Activated T-helper 1 cell treated with anti-CD3 and anti-CD28 coated beads, Interleukin-12 subunit alpha, Interleukin-12 subunit beta, Interleukin-2, Interleukin-4 antibody, amounts not matched to agents 30 ng/mL and 10 ng/mL and 1 ng/mL, durations not matched to agents 14 hours and 24 hours and 36 hours (primary cell): ENCODE measurements at regions not wholly inside any gene's neighbourhood (a gene's known extent, or its start where the extent isn't known, plus 50 kb on each side); places are given as distances from the start of the nearest gene placed in this dataset.

Experiments
- DNase-seq: peaks from one replicate; pipeline ENCODE4 v3.0.0; 2021; ENCODE audit warnings: low spot score
- H3K27ac Mint-ChIP-seq: one replicate; pipeline ENCODE4 v1.8.0; 2021; ENCODE audit warnings: mild to moderate bottlenecking, mixed read lengths
- H3K27me3 Mint-ChIP-seq: one replicate; pipeline ENCODE4 v1.8.0; 2022; ENCODE audit warnings: mild to moderate bottlenecking, moderate library complexity, mixed read lengths; ENCODE audit not compliant: insufficient read depth
- H3K36me3 Mint-ChIP-seq: one replicate; pipeline ENCODE4 v1.8.0; 2021; ENCODE audit warnings: low read depth, mixed read lengths
- H3K4me1 Mint-ChIP-seq: one replicate; pipeline ENCODE4 v1.8.0; 2021; ENCODE audit warnings: low read depth, mixed read lengths
- H3K4me3 Mint-ChIP-seq: one replicate; pipeline ENCODE4 v1.8.0; 2021; ENCODE audit warnings: mild to moderate bottlenecking, moderate library complexity, mixed read lengths
- H3K9me3 Mint-ChIP-seq: one replicate; pipeline ENCODE4 v1.8.0; 2021; ENCODE audit warnings: mixed read lengths
- intact Hi-C: fragments of 100-400 bp; cut with micrococcal nuclease; formaldehyde crosslinking; loops from one replicate; pipeline ENCODE4 v1.15.1; 2024

DNA sequence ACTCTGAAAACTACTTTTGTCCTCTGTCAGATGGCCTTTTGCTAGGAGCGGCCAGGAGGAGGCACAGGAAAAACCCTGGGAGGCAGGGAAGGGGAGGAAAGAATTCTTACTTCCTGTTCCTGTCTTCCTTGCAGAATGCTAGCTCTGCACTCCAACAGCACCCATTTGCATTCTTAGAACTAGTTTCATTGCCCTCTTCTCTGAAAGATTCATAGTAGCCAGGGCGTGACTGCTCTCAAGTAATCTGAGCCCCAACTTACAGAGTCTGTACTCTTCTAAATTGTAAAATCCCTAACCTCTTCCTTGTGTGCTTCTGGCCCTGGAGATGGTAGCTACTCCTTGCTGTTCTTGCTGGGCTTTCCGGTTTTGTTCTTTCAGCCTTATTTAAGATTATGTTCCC, 75.3 kb upstream of the STEAP1 start:
- no peak overlapping the region for H3K4me3 Mint-ChIP-seq
- H3K4me1 Mint-ChIP-seq, result no peaks in the 10 kb centered on the region
- no peak overlapping the region for H3K27ac Mint-ChIP-seq
- DNase-seq, result no peak
- intact Hi-C loops, result no loop called here
- H3K27me3 Mint-ChIP-seq, result no peaks in the 10 kb centered on the region
- H3K36me3 Mint-ChIP-seq, result no peaks in the 10 kb centered on the region
- H3K9me3 Mint-ChIP-seq, result no peaks in the 10 kb centered on the region

DNA sequence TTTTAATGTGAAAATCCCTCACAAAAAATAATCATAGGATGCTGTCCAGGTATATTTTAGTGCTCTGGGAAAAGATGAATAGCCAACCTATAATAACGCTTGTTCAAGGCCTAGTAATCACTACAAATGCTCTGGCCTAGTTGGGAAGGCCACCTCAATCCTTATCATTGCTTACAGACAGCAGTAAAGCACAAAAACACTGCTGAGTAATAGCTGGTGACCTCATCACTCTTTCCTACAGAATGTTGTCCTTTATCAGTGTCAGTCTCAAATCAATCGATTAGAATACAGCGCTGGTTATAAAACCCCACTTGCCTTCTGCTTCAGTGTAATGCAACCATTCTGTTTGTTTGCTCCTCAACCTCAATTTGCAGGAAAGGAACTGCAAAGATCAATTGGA, 72.6 kb upstream of the STEAP1 start:
- no peaks in the 10 kb centered on the region for H3K27me3 Mint-ChIP-seq
- no peak overlapping the region for H3K4me3 Mint-ChIP-seq
- H3K36me3 Mint-ChIP-seq, result no peaks in the 10 kb centered on the region

GRCh38 chr7:90092506-90092905, 61.8 kb upstream of the STEAP1 start:
- no peaks in the 10 kb centered on the region for H3K4me1 Mint-ChIP-seq
- peaks cover 6% of the 10 kb centered on the region for H3K27me3 Mint-ChIP-seq
- H3K4me3 Mint-ChIP-seq, result no peak overlapping the region
- no peak for DNase-seq
- no peaks in the 10 kb centered on the region for H3K9me3 Mint-ChIP-seq
- H3K27ac Mint-ChIP-seq, result no peak overlapping the region
- intact Hi-C loops, result no loop called here
- H3K36me3 Mint-ChIP-seq, result no peaks in the 10 kb centered on the region

More for the DNA sequence above, 72.6 kb upstream of the STEAP1 start:
- intact Hi-C loops, result no loop called here
- Mint-ChIP-seq H3K9me3 (no peaks in the 10 kb centered on the region), H3K27ac (no peak overlapping the region), H3K4me1 (no peaks in the 10 kb centered on the region)
- no peak for DNase-seq

GRCh38 chr7:90094030-90094429, 60.2 kb upstream of the STEAP1 start:
- H3K4me3 Mint-ChIP-seq, result no peak overlapping the region
- intact Hi-C loops, result no loop called here
- H3K27me3 Mint-ChIP-seq, result peaks cover 6% of the 10 kb centered on the region
- no peaks in the 10 kb centered on the region for H3K36me3 Mint-ChIP-seq
- H3K4me1 Mint-ChIP-seq, result no peaks in the 10 kb centered on the region
- H3K9me3 Mint-ChIP-seq, result no peaks in the 10 kb centered on the region
- no peak for DNase-seq
- no peak overlapping the region for H3K27ac Mint-ChIP-seq
